Stimulated activated CD8-positive, alpha-beta memory T cell treated with anti-CD3 and anti-CD28 coated beads, Interleukin-12 subunit alpha, Interleukin-12 subunit beta, amount 100 ng/mL, for 1 hour (primary cell): ENCODE measurements at regions not wholly inside any gene's neighbourhood (a gene's known extent, or its start where the extent isn't known, plus 50 kb on each side); places are given as distances from the start of the nearest gene placed in this dataset.

Experiments used
- DNase-seq: peaks from one replicate; pipeline ENCODE4 v3.0.0-alpha.2; 2020; ENCODE audit warnings: low read depth

GRCh38 chr5:2602451-2603271 is 148.8 kb downstream of the IRX2 start:
- no peak for DNase-seq

GRCh38 chr5:2598503-2598902 is 153.0 kb downstream of the IRX2 start:
- DNase-seq = no peak

- DNase-seq = no peak
Measured at GRCh38 chr5:2594701-2595100, 156.8 kb downstream of the IRX2 start.

GRCh38 chr5:2592766-2593165 is 158.7 kb downstream of the IRX2 start:
- no peak for DNase-seq

- DNase-seq = no peak
Measured at GRCh38 chr5:2591777-2592453, 159.6 kb downstream of the IRX2 start.

- no peak for DNase-seq
Measured at GRCh38 chr5:2588850-2589501, 162.5 kb downstream of the IRX2 start.

- DNase-seq = no peak
Measured at GRCh38 chr5:2587189-2588031, 164.1 kb downstream of the IRX2 start.

- no peak for DNase-seq
Measured at GRCh38 chr5:2586016-2586715, 165.3 kb downstream of the IRX2 start.

GRCh38 chr5:2584579-2585269 is 166.8 kb downstream of the IRX2 start:
- DNase-seq = no peak

- no peak for DNase-seq
Measured at GRCh38 chr5:2582507-2582906, 169.0 kb downstream of the IRX2 start.

- no peak for DNase-seq
Measured at GRCh38 chr5:2582106-2582505, 169.4 kb downstream of the IRX2 start.

- no peak for DNase-seq
Measured at GRCh38 chr5:2581418-2581817, 170.1 kb downstream of the IRX2 start.

- no peak for DNase-seq
Measured at GRCh38 chr5:2579126-2579525, 172.4 kb downstream of the IRX2 start.

GRCh38 chr5:2577312-2578036 is 174.0 kb downstream of the IRX2 start:
- no peak for DNase-seq

- DNase-seq = no peak
Measured at GRCh38 chr5:2576823-2577222, 174.7 kb downstream of the IRX2 start.

GRCh38 chr5:2575871-2576270 is 175.6 kb downstream of the IRX2 start:
- DNase-seq = no peak

GRCh38 chr5:2575292-2575691 is 176.2 kb downstream of the IRX2 start:
- no peak for DNase-seq

GRCh38 chr5:2574155-2574554 is 177.3 kb downstream of the IRX2 start:
- no peak for DNase-seq

- DNase-seq = no peak
Measured at GRCh38 chr5:2570586-2570985, 180.9 kb downstream of the IRX2 start.
